Upper lobe of left lung (tissue), 6 donors: ENCODE measurements at regions not wholly inside any gene's neighbourhood (a gene's known extent, or its start where the extent isn't known, plus 50 kb on each side); places are given as distances from the start of the nearest gene placed in this dataset.

Experiments used
- ATAC-seq, 2 donors: fragments of 200-7000 bp; cut with Tn5 transposase; one replicate each; pipeline ENCODE4 v1.9.1; 2022; ENCODE audit warnings: mild to moderate bottlenecking in 2 of 2, moderate library complexity in 2 of 2; ENCODE audit not compliant: low FRiP score in 2 of 2
- DNase-seq, 2 donors: peaks; one replicate each; pipeline ENCODE4 v3.0.0-alpha.2; 2019 to 2020
- H3K27ac ChIP-seq, 4 donors: fragments of 200-600 bp; sonication (generic); one replicate each; pipeline ENCODE4 v1.5.1; 2016 to 2019
- H3K27me3 ChIP-seq, 4 donors: fragments of 200-600 bp; sonication (generic); one replicate each; pipeline ENCODE4 v1.5.1; 2017 to 2019
- H3K36me3 ChIP-seq, 4 donors: fragments of 200-600 bp; sonication (generic); one replicate each; pipeline ENCODE4 v1.5.1; 2016 to 2019
- H3K4me1 ChIP-seq, 4 donors: fragments of 200-600 bp; sonication (generic); one replicate each; pipeline ENCODE4 v1.5.1; 2018 to 2019
- H3K4me3 ChIP-seq, 4 donors: fragments of 200-600 bp; sonication (generic); one replicate each; pipeline ENCODE4 v1.5.1; 2017 to 2019; ENCODE audit warnings: mild to moderate bottlenecking in 2 of 4, moderate library complexity in 1 of 4
- H3K9me3 ChIP-seq, 4 donors: fragments of 200-600 bp; sonication (generic); one replicate each; pipeline ENCODE4 v1.5.1; 2018 to 2019
- CTCF ChIP-seq, 6 experiments: fragments of 450-650 bp in 4 of 6; fragments of 200-600 bp in 2 of 6; sonication (generic) in 2 of 6; IDR thresholded peaks; one replicate each; pipeline ENCODE4 v1.5.1; 2016 to 2019; ENCODE audit warnings: antibody characterized with exemption in 6 of 6
- EP300 ChIP-seq, 4 donors: sonication (generic); formaldehyde crosslinking; IDR thresholded peaks; one replicate each; pipeline ENCODE4 v1.5.1; 2017; ENCODE audit warnings: antibody characterized with exemption in 4 of 4, control low read depth in 2 of 4
- POLR2A ChIP-seq, 4 donors: fragments of 450-650 bp; IDR thresholded peaks; one replicate each; pipeline ENCODE4 v1.5.1; 2016 to 2017; ENCODE audit warnings: antibody characterized with exemption in 4 of 4, mild to moderate bottlenecking in 2 of 4
- POLR2AphosphoS5 ChIP-seq, 2 donors: sonication (generic); formaldehyde crosslinking; IDR thresholded peaks; one replicate each; pipeline ENCODE4 v1.5.1; 2017; ENCODE audit warnings: antibody characterized with exemption in 2 of 2
- WGBS, 2 donors: methylation state at CpG; one replicate each; pipeline ENCODE4 v1.1.5; 2017 to 2018; 5-methylcytosine and 5-hydroxymethylcytosine counted together
- donor health status: DM: no; HTN: no; CAD: no; lungs with moderate emphysema.
- donor health status: DM: no; HTN: yes; CAD: no; lungs with severe emphysema.

- no peaks in the 10 kb centered on the region for H3K36me3 ChIP-seq
- no peaks in the 10 kb centered on the region for H3K9me3 ChIP-seq
- ATAC-seq: no peak
- no peaks in the 10 kb centered on the region for H3K4me1 ChIP-seq
- WGBS, 2 donors: 59% methylated on average over 1 of the region's 1 CpG
- H3K4me3 ChIP-seq: no peak overlapping the region
- H3K27me3 ChIP-seq: no peaks in the 10 kb centered on the region
- no peak for DNase-seq
- no peak overlapping the region for H3K27ac ChIP-seq
- TF ChIP-seq POLR2A (IDR thresholded peaks at IDR 0.05) (no peak), EP300 (IDR thresholded peaks at IDR 0.05) (no peak), CTCF (IDR thresholded peaks at IDR 0.05) (no peak), POLR2AphosphoS5 (IDR thresholded peaks at IDR 0.05) (no peak)
These were observed 564.0 kb downstream of the SPOCK3 start for GRCh38 chr4:166670341-166670740.

- WGBS, 2 donors: 83 to 85% methylated on average over 1 of the region's 1 CpG
These were observed 560.4 kb downstream of the SPOCK3 start for GRCh38 chr4:166673911-166674310.

GRCh38 chr4:166675411-166675810, 558.9 kb downstream of the SPOCK3 start:
- Histone ChIP-seq H3K36me3 (no peaks in the 10 kb centered on the region), H3K4me1 (no peaks in the 10 kb centered on the region), H3K27ac (no peak overlapping the region), H3K4me3 (no peak overlapping the region), H3K27me3 (no peaks in the 10 kb centered on the region), H3K9me3 (no peaks in the 10 kb centered on the region)
- WGBS, 2 donors: 64 to 65% methylated on average over 4 of the region's 4 CpGs
- DNase-seq: no peak
- no peak for ATAC-seq
- no peak for TF ChIP-seq EP300 (IDR thresholded peaks at IDR 0.05)
- no peak for TF ChIP-seq POLR2A (IDR thresholded peaks at IDR 0.05)
- TF ChIP-seq POLR2AphosphoS5 (IDR thresholded peaks at IDR 0.05): no peak
- no peak for TF ChIP-seq CTCF (IDR thresholded peaks at IDR 0.05)

More at GRCh38 chr4:166673911-166674310, 560.4 kb downstream of the SPOCK3 start:
- Histone ChIP-seq H3K4me1 (no peaks in the 10 kb centered on the region), H3K4me3 (no peak overlapping the region), H3K9me3 (no peaks in the 10 kb centered on the region), H3K27me3 (no peaks in the 10 kb centered on the region), H3K27ac (no peak overlapping the region), H3K36me3 (no peaks in the 10 kb centered on the region)
- TF ChIP-seq CTCF (IDR thresholded peaks at IDR 0.05): no peak
- ATAC-seq (no peak), DNase-seq (no peak)

- Histone ChIP-seq H3K36me3 (no peaks in the 10 kb centered on the region), H3K27me3 (no peaks in the 10 kb centered on the region), H3K9me3 (no peaks in the 10 kb centered on the region), H3K4me3 (no peak overlapping the region), H3K4me1 (no peaks in the 10 kb centered on the region), H3K27ac (no peak overlapping the region)
- ATAC-seq (no peak), DNase-seq (no peak)
- WGBS, 2 donors: 76 to 82% methylated on average over 1 of the region's 1 CpG
- TF ChIP-seq EP300 (IDR thresholded peaks at IDR 0.05) (no peak), CTCF (IDR thresholded peaks at IDR 0.05) (no peak), POLR2AphosphoS5 (IDR thresholded peaks at IDR 0.05) (no peak), POLR2A (IDR thresholded peaks at IDR 0.05) (no peak)
These were observed 553.5 kb downstream of the SPOCK3 start for GRCh38 chr4:166680796-166681195.

- TF ChIP-seq POLR2A (IDR thresholded peaks at IDR 0.05) (no peak), CTCF (IDR thresholded peaks at IDR 0.05) (no peak), POLR2AphosphoS5 (IDR thresholded peaks at IDR 0.05) (no peak), EP300 (IDR thresholded peaks at IDR 0.05) (no peak)
- no peak overlapping the region for H3K4me3 ChIP-seq
- WGBS, 2 donors: 69 to 76% methylated on average over 3 of the region's 3 CpGs
- ATAC-seq (no peak), DNase-seq (no peak)
- H3K9me3 ChIP-seq: no peaks in the 10 kb centered on the region
- H3K4me1 ChIP-seq: no peaks in the 10 kb centered on the region
- H3K36me3 ChIP-seq: no peaks in the 10 kb centered on the region
- H3K27ac ChIP-seq: no peak overlapping the region
- no peaks in the 10 kb centered on the region for H3K27me3 ChIP-seq
These were observed 552.1 kb downstream of the SPOCK3 start for GRCh38 chr4:166682200-166682599.
